T-helper 1 cell treated with Interleukin-12 subunit alpha and Interleukin-12 subunit beta and Interleukin-4 antibody, amounts not matched to agents 30 ng/mL and 1 ng/mL, for 36 hours (primary cell): ENCODE measurements at regions not wholly inside any gene's neighbourhood (a gene's known extent, or its start where the extent isn't known, plus 50 kb on each side); places are given as distances from the start of the nearest gene placed in this dataset.

Experiments
- intact Hi-C: fragments of 100-400 bp; cut with micrococcal nuclease; formaldehyde crosslinking; loops from one replicate; pipeline ENCODE4 v1.15.1; 2024

GRCh38 chr12:91567100-91567485 lies 384.5 kb upstream of the DCN start:
- intact Hi-C loops = no loop called here

- intact Hi-C loops = no loop called here
These were observed 383.9 kb upstream of the DCN start for GRCh38 chr12:91566328-91567099.

DNA sequence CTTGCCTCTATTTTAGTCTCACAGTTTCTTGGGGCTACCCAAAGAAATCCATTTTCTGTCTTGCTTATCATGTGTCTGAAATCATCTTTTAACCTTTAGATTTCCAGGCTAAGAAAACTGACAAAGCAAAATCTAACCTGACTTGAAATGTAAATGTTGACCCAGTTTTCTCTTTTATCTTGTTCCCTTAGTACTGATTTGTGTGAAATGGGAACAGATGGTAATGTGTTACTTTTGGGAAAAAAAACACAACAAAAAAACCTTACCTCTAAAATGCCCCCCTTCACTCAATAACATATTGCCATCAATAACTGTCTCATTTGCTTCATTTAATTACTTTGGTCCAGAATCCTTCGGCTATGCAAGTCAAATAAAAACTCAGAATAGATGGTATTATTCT lies 383.2 kb upstream of the DCN start:
- intact Hi-C loops = no loop called here

- intact Hi-C loops = no loop called here
These were observed 382.6 kb upstream of the DCN start for GRCh38 chr12:91565246-91565645.

GRCh38 chr12:91563011-91563765 lies 380.6 kb upstream of the DCN start:
- intact Hi-C loops = no loop called here

GRCh38 chr12:91562476-91562875 lies 379.9 kb upstream of the DCN start:
- intact Hi-C loops = no loop called here

- intact Hi-C loops = no loop called here
These were observed 379.3 kb upstream of the DCN start for GRCh38 chr12:91561958-91562325.

GRCh38 chr12:91561301-91561957 lies 378.8 kb upstream of the DCN start:
- intact Hi-C loops = no loop called here

GRCh38 chr12:91556909-91557308 lies 374.3 kb upstream of the DCN start:
- intact Hi-C loops = no loop called here

DNA sequence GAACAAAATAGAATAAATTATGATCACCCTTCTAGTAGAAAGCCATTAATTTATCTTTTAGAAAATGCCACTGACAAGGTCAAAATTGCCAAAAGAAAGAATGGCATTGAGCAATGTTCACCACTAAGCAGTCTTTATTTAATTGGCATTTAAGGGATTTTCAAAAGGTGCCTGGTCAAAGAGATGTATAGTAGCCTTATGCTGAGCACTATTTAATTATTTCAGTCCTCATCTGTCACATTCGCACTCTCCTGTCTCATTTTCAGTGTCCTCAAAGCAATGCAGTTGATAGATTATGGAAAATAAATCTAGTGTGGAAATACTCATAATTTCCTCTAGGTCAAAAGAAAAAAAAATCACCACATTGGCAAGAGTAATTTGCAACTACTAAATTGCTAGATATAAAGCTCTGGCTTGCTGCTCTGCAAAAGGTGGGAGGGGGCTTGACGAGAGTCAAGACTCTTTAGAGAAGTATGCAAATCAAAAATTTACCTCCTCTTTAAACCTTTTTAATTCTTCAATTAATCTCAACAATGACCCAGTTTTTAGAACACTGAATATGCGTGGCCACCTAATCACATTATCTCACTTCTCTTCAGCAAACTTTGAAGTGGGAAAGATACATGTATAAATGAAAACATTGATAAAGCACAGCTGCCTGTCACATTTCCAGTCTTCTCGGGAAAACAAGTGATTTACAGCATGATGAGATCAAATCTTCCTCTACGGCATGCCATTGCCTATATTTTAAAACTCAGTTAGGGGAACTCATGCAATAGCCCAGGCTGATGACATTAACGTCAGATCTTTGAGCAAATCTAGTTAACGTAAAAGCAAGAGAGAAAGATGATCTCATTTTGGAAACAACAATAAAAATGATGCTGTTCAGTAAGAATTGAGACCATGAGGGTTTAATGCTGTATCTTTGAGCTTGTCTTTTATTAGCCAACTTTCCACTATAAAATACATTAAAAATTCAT lies 373.1 kb upstream of the DCN start:
- intact Hi-C loops = no loop called here

DNA sequence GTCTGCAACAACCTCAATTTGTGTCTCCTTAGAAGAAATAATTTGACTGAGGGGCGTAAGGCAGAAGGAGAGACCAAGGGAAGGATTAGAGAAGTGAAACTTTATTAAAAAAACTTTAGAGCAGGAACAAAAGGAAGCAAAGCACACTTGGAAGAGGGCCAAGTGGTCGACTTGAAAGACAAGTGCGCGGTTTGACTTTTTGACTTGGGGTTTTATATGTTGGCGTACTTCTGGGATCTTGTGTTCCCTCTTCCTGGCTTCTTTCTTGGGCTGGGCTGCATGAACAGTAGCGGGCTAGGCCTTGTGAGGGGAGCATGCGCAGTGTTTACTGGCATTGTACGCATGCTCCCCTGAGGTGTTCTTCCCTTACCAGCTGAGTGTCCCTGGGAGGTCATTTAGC lies 369.3 kb upstream of the DCN start:
- intact Hi-C loops = no loop called here

DNA sequence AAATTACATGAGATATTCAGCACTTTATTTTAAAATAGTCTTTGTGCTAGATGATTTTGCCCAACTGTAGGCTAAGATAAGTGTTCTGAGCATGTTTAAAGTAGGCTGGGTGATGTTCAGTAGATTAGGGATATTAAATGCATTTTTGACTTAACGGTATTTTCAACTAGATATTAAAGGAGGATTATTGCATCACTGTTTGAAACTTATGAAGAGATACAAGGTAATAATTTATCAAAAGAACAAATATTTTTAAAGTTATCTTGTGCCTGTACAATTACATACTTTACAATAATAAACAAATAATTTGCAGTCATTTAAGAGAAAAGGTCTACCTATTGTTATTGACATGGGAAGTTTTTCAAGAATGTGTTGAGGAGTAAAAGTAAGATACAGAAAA lies 368.6 kb upstream of the DCN start:
- intact Hi-C loops = no loop called here

- intact Hi-C loops = no loop called here
These were observed 360.0 kb upstream of the DCN start for GRCh38 chr12:91542666-91543065.

DNA sequence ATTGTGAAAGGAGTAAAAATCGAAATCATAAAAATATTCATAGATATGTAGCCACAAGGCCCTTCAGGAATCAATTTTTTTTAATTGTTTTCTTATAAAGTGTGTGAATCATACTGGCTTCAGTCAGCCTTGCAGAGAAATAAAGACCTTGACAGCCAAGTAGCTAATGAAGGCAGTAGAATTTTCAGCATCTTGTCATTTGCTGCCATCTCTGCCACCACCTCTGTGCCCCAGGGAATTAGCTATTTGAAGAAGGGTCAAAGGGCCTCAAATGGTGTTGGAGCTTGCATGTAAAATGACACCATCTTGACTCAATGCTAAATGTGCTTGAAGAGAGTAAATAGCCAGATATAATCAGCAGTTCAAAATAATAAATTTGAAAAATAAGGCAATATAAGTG lies 359.4 kb upstream of the DCN start:
- intact Hi-C loops = no loop called here

GRCh38 chr12:91538418-91538817 lies 355.8 kb upstream of the DCN start:
- intact Hi-C loops = no loop called here

GRCh38 chr12:91533366-91533765 lies 350.7 kb upstream of the DCN start:
- intact Hi-C loops = no loop called here

DNA sequence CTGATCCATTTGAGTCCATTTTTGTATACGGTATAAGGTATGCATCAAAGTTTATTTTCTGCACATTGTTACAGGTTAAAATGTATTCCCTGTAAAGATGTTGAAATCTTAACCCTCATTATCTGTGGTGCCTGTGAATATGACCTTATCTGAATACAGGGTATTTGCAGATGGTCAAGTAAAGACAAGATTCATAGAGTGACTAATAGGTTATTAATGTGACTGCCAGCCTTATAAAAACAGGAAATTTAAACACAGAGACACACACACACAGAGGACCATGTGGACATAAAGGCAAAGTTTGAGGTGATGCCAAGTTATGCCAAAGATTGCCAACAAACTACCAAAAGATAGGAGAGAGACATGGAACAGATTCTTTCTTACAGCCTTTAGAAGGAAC lies 347.2 kb upstream of the DCN start:
- intact Hi-C loops = no loop called here

GRCh38 chr12:91523831-91524230 lies 341.2 kb upstream of the DCN start:
- intact Hi-C loops = no loop called here

DNA sequence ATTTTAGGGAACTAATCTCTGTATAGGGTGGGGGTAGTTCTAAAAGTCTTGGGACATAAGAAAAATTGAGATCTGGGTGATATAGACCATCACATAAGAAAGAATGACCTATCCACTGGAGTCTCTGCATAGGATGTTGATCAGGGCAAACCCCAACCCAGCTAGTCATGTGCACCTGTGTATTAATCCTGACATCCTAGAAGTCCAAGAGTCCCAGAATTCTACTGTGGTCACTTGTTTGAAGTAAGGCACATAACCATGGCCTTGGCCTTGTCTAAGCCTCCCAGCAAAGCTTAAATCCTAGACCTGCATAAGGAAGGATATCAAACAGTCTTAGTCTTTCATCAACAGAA lies 334.1 kb upstream of the DCN start:
- intact Hi-C loops = no loop called here

DNA sequence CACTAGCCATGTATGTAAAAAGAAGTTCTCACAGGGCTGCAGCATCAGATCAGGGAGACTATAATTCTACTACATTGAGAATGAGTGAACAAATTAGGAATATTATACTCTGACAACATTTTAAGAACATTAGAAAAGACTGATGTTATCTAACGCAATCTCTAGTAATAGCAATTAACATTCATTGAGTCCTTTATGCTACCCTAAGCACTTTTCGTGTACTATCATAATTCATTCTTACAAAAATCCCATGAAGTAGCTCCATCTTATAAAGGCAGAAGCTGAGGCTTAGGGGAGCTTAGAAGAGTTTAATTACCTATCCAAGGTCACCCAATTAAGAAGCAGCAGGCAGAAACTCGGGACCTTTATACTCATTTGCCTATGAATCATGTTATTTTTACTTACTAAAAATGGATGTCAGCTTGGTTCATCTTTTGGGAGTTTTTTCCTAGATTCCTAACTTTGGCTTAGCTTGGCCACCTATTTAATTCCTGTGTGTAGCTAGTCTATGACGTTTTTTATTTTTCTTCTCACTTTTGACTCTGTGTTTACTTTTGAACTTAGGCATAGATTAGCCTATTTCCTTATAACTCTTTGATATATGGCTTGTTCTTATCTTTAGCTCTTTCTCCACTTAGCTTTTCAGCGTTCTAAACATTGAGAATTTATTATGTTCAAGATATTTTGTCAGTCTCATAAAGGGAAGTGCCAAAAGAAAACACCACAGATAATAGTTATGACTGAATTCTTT lies 333.5 kb upstream of the DCN start:
- intact Hi-C loops = no loop called here

- intact Hi-C loops = no loop called here
These were observed 330.7 kb upstream of the DCN start for GRCh38 chr12:91513313-91513712.
